ENCODE measurements at regions not wholly inside any gene's neighbourhood (a gene's known extent, or its start where the extent isn't known, plus 50 kb on each side); places are given as distances from the start of the nearest gene placed in this dataset.

DNA sequence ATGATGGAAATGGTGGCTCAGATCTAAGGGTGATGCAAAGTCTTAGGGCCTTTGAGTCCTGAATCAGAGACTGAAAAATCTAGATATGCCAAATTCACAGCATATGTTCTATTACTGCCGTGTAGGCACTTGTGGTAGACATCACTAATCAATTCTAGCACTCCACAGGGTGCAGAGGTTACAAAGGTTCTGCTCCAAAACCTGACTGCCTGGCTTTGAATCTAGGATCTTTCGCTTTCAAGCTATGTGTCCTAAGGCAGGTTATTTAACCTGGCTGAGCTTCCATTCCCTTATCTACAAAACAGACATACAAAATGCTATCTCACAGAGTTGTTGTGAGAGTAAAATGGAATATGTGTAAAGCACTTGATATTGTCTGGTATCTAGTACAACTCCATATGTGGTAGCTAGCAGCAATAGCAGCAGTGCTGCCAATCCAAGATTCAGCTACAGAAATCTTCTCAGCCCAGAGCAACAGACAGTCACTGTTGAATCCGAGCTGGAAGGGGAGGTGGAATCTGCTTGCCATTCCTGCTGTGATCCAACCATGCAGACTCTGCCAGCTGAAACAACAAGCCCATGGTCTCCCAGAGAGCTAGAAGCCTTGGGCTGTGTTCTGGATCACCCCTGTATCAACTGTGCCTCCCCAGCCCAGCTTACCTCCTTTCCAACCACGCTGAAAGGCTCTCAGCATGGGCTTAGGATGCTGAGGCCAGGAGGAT is 206.9 kb downstream of the TFAP2C start:
- no peak for DNase-seq

DNA sequence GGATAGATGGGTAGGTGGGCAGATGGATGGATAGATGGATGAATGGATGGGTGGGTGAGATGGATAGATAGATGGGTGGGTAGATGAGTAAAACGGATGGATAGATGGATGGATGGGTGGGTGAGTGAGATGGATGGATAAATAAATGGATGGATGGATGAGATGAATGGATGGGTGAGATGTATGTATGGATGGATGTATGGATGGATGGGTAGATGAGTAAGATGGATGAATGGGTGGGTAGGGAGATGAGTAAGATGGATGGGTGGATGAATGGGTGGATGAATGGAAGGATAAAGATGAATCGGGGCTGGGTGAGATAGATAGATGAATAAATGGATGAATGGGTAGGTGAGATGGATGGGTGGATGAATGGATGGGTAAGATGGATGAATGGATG is 210.1 kb downstream of the TFAP2C start:
- no peak for DNase-seq

DNA sequence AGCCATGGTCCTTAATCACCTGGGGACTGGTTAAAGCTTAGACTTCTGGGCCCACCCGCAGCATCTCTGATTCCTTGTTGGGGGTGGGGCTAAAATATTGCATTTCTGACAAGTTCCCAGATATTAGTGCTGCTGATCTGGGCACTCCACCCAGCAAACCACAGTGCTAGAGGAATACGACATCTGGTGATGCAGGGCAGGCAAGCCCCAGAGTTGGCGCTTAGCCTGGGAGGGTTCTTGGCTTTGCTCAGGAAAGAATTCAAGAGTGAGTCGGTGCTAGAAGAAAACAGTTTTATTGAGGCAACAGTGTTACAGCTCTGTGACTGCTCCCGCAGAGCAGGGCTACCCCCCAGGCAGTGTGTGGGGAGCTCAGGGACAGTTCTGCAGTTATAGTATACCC is 210.7 kb downstream of the TFAP2C start:
- DNase-seq, result no peak

DNA sequence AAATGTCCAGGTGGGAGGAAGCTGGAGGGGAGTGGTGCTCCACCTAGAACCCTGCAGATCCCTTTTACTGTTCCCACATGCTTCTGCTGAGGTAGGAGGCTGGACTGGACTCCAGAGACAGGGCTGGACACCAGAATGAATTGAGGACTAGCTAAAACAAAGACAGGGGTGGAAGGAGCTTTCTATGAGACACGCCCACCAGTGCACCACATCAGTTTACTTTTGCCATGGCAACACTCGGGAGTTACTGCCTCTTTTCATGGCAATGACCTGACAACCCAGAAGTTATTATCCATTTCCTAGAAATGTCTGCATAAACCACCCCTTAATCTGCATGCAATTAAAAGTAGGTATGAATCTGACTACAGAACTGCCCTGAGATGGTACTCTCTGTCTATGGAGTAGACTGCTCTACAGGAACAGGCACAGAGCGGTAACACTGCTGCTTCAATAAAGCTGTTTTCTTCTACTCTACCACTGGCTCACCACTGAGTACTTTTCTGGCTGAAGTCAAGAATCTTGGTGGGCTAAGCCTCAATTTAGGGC is 211.7 kb downstream of the TFAP2C start:
- no peak for DNase-seq

DNA sequence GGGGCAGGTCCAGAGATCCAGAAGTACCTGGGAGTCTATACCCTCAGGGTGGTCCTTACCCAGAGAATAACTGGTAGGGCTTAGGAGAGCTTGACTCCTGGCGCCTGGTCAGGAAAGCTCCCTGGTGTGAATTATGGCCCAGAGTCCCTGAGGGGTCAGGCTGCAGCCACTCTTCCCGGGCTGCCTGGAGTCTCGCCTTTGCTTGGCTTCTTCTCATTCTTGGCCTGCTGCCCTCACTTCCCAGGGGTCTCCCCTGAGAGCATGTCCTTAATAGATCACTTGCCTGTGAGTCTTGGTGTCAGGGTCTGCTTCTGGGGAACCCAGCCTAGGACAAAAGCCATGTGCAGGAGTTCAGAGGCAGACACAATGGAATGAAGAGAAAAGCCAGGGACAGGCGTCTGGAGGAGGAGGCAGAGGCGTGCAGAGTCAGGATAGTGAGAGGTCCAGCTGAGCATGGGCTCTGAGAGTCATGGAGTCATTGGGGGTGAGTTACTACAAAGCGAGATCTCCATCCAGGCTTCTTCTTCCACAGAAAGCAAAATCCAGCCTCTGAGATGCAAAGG is 212.3 kb downstream of the TFAP2C start:
- DNase-seq, result no peak

DNA sequence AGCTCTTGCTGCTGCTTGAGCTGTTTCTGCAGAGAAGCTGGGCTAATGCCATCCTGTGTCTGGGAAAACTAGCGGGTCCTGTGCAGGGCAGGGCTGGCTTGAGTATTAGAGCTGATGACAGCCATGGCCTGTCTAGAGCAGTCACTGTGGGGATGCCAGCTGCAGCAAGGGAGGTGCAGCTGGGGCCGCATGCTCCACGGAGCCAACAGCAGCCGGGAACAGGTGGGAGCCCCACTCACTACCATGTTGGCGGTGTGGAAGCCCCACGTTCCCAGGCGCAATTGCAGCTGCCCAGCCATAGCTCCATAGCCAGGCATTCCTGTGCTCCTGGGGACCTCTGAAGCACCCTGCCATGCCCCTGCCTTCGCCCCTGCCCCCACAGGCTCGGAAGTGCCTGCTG is 212.9 kb downstream of the TFAP2C start:
- DNase-seq, result no peak

DNA sequence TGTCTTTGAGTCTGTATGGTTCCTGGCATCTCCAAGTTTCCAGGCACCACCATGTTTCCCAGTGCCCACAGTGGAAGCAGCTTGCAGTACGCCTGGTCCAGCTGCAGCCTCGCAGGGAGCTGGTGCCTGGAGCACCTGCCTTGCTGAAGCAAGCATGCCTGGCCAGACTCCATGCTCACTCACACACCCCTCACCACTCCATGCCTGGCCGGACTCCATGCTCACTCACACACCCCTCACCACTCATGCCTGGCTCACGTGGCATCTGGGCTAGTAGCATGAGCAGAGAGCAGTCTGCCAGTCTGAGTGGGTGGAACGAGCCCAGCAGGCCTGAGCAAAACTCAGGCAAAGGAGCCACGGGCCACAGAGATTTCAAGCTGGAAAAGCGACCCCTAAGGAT is 214.3 kb downstream of the TFAP2C start:
- no peak for DNase-seq

DNA sequence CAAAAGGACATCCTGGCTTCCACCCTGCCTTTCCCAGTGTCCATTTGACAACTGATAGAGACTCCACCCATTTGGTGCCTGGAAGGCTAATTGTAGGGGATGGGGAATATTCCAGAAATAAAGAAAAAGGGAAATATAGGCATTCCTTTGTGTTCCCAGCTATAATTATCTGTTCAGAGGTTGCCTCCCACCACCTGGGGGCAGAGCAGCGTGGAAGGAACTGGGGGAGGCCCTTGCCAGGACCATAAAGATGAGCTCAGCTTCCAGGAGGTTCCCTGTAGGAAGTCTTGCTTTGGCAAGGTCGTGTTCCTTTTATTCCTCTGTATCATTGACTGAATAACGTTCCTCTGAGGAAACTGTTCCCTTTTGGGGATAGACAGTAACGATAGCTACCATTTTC is 214.7 kb downstream of the TFAP2C start:
- no peak for DNase-seq

DNA sequence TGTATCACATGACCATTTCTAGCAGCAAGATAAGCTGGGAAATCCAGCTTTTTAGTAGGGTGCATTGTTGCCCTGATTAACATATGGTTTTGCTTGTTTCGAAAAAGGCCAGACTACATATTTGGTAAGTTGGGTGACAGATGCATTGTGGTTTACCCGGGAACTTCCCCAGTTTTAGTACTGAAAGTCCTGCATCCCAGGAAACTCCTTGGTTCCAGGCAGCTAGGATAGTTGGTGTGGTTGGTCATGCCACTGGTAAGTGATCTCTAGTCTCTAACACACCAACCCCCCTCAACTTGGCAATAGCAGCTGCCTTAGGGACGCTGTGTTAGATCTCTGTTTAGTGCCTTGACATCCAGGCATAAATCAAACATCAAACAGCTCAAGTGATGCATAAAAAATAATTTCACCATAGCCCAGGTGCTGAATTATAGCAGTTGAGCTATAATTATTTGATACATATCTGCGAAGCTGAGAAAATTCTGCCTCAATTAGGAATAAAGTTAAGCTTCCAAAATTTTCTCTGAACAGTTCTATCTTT is 216.5 kb downstream of the TFAP2C start:
- DNase-seq, result no peak

DNA sequence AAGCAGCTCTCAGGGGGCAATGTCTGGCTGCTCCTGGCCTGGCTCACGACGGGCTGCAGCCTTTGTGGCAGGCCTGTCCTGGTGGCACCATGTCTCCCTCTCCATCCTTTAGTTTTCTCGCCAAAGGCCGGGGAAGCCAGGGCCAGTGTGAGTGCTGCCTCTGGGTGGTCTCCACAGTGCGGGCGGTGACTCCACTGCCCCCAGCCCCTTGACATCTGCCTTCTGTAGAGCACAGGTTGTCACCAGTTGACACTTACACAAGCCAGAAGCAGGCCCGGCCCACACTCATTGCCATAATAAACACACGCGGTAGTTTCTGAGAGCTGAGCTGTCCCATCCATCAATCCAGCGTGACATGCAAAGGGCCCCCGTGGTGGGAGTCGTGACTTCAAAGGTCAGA is 219.5 kb downstream of the TFAP2C start:
- no peak for DNase-seq

DNA sequence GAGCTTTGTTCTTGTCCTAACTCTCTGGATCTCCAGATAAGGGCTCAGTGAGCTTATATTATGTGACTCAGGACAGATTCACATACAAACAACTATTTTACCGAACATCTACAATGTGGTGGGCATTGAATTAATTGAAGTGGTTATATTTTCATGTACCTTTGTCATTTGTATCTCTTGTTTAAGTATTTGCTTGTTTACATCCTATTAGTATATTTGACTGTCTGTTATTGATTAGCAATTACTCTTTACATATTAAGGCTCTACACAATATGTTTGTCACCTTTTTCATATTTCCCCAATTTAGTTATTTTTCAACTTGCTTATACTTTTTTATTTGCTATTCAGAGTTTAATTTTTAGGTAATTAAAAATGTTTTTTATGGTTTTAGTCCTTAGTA is 222.4 kb downstream of the TFAP2C start:
- no peak for DNase-seq

DNA sequence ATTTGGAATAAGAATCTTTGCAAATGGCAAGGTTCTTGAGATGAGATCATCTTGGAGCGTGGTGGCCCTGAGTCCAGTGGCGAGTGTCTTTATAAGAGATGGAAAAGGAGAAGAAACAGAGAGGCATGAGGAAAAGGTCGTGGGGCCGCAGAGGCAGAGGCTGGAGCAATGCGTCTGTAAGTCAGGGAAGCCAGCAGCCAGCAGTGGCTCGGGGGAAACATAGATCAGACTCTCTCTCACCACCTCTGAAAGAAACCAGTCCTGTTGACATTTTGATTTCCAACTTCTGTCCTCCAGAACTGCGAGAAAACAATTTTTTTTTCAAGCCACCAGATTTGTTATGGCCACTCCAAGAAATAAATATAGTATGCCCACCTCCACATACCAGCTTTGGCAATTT is 226.6 kb downstream of the TFAP2C start:
- no peak for DNase-seq

DNA sequence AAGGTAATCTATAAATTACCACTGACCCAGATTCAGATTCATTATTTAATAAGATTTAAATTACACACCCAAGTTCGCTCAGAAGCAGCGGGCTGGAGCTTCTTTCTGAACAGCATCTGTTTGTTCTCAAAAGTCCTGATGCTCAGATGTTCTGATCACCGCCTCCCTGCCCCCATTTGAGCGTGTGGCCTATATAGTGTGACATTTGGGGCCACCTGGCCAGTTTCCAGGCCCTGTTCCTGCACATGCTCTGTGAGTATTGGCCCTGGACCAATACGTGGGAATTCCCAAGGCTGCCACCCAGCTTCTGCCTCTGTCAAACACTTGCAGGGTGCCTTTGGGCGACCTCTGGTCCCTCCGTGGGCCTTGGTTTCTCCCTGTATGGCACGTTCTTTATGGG is 228.8 kb downstream of the TFAP2C start:
- DNase-seq, result no peak

DNA sequence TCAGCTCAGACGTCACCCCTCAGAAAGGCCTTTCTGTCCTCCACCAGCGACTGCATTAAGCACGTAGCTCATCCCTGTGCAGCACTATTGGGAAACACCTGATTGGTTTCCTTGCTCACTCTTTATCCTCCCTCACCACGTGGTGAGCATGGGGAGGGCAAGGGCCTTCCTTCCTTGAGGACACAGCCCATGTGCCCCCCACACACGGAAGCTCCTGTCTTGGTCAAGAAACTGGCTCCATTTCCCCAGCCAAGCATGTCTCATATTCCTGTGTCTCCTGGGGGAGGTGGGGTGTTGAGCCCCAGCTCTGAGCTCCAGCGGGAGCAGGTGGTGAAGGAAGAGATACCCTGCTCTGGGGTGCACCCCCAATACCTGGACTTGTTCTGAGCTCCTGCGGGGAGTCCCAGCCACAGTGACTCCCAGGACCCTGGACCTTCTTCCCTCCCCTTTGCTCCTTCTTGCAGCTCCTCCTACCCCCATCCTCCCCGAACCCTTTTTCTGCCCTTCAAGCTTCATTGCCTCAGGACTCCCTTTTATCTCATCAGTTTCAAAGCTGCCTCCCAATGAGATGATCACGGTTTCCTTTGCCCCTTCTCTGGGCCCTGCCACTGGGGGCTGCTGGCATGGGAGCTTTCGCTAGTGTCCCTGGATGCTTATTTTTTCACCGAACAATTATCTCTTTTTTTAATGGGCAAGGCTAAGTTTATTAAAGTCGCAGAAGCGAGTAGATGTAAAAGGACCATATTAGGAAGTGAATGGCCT is 230.1 kb downstream of the TFAP2C start:
- peak; percentile 42 for DNase-seq

DNA sequence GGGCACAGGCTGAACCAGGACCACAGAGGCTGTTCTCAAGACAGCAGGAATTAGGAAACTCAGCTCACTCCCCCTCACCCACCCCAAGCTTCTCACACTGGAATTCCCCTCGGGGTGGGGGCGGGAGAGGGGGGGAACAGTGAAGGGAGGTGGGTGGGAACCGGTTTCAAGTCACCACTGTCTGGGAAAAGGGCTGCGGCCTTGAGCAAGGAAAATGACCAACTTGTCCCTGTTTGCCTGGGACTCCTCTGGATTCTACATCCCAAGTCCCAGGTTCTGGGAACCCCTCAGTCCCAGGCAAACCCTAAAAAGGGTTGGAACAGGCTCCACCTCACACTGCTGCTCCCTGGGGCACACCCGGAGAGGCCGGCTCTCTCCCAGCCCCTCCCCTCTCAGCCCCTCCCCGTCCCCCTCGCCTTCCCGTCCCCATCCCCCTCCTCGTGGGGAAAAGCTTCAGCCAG is 230.7 kb downstream of the TFAP2C start:
- peak; percentile 69 for DNase-seq

DNA sequence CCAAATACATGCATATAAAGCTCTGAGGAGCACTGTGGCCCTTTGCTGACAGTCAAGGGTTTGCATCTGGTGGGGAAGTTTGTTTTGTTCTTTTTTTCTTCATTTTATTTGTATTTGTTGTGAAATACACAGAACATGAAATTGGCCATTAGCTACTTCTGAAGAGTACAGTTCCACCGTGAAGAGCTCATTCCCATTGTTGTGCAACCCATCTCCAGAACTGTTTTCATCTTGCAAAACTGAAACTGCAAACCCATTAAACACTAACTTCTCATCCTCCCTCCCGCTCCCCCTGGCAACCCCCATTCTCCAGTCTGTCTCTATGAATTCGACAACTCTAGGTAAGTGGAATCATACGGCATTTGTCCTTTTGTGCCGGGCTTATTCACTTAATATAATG is 231.3 kb downstream of the TFAP2C start:
- DNase-seq, result no peak

DNA sequence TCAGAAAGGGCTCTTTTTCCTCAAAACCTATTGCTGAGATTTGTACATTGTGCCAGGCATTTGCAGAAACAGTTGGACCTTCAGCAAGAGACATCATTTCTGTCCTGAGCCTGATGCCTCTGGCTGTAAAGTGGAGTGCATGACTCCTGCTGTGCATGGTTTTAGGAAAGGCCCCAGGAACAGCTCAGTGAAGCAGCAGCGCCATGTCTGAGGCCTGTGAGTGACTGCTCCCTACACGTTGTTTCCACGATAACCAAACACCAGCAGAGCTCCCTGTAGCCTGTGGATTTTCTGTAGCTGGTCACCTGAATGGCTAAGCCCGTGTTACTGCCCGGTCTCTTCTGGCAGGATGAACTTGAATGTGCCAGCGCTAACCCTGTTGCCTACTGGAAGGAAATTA is 232.5 kb downstream of the TFAP2C start:
- DNase-seq, result no peak

DNA sequence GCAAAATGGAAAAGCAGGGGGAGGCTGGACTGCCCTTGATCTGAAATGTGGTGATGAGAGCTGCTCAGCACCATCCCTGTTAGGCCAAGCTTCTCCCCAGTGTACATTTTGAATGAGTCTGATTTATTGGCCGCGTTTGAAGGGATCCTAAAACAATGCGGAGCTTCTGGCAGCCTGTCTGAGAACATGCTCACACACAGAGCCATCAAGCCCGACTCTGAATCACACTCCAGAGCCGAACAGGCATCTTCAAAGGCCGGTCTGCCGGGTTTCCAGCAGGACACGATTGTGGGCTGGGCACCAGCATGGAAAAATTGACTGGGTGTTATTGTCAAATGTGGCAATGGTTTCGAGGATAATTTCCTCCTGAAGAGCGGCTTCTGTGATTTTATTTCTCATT is 235.9 kb downstream of the TFAP2C start:
- no peak for DNase-seq

DNA sequence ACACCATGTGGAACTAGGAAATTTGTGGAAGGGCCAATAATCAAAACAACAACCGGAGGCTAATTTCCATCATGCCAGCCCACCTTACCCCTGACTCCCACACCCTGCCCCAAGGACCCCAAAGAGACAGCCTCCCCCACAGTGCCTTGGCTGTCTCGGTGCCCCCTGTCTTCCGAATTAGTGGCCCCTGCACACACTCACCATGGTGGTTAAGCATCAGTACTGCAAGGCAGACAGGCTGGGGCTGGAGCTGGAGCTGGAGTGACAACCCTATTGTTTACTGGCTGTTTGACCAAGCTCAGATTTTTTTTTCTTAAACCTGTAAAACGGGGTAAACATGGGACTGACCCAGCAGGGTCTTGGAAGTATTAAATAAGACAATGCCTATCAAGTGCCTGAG is 238.0 kb downstream of the TFAP2C start:
- no peak for DNase-seq

DNA sequence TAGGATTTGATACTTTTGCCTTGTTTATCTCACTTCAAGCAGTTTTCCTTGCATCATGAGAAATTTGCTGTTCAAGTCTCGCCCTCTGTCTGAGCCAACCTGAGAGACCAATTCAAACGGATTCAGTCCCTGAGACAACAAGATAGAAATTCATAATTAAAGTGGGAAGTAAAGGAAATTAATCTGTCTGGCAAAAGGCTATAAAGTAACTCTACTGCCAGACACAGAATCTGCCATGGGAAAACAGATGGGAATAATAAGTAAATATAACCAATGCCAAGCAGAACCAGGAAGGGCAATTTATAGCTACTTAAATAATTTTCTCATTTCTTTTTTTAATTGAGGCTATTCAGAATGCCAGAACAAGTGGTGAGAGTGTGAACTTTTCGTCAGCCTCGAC is 239.6 kb downstream of the TFAP2C start:
- no peak for DNase-seq

DNA sequence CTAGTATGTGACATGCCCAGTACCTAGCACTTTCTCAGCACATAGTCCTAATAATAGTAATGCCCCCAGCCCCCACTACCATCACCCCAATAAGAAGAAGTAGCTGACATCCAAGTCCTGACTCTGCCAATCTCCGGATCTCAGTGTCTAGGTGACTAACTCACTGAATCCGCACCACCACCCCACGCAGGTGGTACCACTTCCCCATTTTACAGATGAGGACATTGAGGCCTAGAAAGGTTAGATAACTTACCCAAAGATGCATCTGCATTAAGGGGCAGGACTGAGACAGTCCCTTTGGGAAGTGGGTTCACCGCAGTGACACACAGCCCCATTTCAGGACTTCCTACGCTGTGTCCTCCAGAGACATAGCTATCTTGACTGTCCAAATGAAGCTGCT is 241.2 kb downstream of the TFAP2C start:
- DNase-seq, result no peak

DNA sequence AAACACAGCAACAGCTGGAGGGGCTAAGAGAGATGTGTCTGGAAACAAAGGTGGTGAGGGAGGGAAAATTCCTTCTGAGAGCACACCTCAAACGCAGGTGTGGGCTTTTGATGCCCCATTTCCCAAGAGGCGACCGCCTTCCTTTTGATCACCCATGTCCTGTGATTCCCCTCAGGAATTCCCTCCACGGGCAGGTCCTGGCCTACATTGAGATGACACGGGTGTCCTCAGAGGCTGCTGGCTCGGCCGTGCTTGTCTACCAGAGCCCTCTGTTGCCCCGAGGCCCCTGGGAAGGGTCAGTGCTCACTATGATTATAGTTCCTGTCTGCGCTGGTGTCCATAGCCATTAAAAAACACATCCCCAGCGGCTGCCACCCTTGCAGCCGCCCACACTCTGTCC is 242.6 kb downstream of the TFAP2C start:
- no peak for DNase-seq

All from left kidney (tissue), 1 donor.